Ishikawa (cell line): ENCODE measurements at regions not wholly inside any gene's neighbourhood (a gene's known extent, or its start where the extent isn't known, plus 50 kb on each side); places are given as distances from the start of the nearest gene placed in this dataset.

Source experiments
- CEBPB ChIP-seq: IDR thresholded peaks from 2 replicates; pipeline ENCODE4 v1.6.1; 2012
- EGR1 ChIP-seq: IDR thresholded peaks from 2 replicates; pipeline ENCODE4 v1.6.1; 2012
- EP300 ChIP-seq: IDR thresholded peaks from 2 replicates; pipeline ENCODE4 v1.6.1; 2012; ENCODE audit warnings: borderline replicate concordance
- TCF12 ChIP-seq: IDR thresholded peaks from 2 replicates; pipeline ENCODE4 v1.6.1; 2012; ENCODE audit warnings: low read depth
- TEAD4 ChIP-seq: IDR thresholded peaks from 2 replicates; pipeline ENCODE4 v1.6.1; 2012
- YY1 ChIP-seq: IDR thresholded peaks from 2 replicates; pipeline ENCODE4 v1.6.1; 2012; ENCODE audit warnings: low read depth
- TF ChIP-seq, protein P1 (sequence below): IDR thresholded peaks from 2 replicates; pipeline ENCODE4 v1.6.1; 2012

DNA sequence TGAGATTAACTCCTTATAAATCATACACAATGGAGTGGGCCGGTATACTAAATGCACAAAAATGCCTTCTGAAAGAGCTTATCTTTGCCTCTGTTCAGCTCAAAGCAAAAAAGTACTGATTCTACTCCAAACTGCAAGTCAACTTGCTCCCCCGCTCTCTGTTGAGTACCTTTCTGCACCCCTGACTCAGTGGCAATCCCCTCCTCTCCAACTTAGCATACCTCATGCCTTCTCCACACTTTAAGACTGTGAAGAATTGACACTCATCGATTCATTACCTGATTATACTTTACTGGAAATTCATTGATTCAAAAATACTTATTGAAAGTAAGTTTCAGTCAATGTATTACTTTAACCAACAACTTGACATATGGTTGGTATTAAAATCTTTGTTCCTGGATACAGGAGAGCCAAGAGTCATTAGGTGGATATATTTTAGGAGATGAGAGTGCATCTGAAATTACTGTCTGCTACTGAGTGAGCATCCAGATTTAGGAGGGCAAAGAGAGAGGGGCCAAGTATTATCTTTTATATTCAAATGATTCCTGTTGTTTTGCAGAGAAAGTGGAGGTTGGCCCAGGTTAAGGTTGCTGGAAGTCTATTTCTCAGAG lies 187.7 kb downstream of the ICOS start:
- TF ChIP-seq EP300 (no peak), CEBPB (no peak), YY1 (no peak), TCF12 (no peak), TEAD4 (no peak), EGR1 (no peak)
- TF ChIP-seq, protein P1, sequence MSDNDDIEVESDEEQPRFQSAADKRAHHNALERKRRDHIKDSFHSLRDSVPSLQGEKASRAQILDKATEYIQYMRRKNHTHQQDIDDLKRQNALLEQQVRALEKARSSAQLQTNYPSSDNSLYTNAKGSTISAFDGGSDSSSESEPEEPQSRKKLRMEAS = no peak
